Neural progenitor cell (in vitro differentiated cells): ENCODE measurements at regions not wholly inside any gene's neighbourhood (a gene's known extent, or its start where the extent isn't known, plus 50 kb on each side); places are given as distances from the start of the nearest gene placed in this dataset.
"Not testable (repeated sequence)": the region's sequence is repeated elsewhere in the genome, so short reads cannot be mapped to it uniquely, and the experiment has no call there.

Experiments
- CTCF ChIP-seq: fragments of 200-600 bp; sonication (generic); IDR thresholded peaks from 2 replicates; pipeline ENCODE4 v1.5.1; 2017; ENCODE audit warnings: antibody characterized with exemption, mild to moderate bottlenecking
- EZH2 ChIP-seq: fragments of 200-600 bp; sonication (generic); IDR thresholded peaks from 2 replicates; pipeline ENCODE4 v1.6.1; 2017; ENCODE audit warnings: antibody characterized with exemption, mild to moderate bottlenecking, moderate library complexity

DNA sequence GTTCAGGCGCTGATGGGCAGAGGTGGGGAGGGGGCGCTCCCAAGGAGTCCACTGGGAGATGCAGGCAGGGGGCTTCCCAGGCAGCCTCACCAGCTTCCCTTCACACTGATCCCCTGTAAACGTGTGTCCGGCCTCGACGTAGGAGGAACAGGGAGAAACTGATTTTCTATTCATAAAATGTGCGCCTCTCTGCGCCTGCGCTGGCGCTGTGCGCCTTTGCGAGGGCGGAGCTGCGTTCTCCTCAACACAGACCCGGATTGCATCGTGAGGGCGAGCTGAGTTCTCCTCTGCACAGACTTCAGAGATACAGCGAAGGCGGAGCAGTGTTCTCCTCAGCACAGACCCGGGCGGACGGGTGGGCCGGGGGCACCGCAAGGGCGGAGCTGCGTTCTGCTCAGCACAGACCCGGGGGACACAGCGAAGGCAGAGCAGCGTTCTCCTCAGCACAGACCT, 259.1 kb downstream of the GOLGA6L6 start:
- not testable (repeated sequence) for TF ChIP-seq CTCF, EZH2
